GM21528 (cell line): ENCODE measurements at regions not wholly inside any gene's neighbourhood (a gene's known extent, or its start where the extent isn't known, plus 50 kb on each side); places are given as distances from the start of the nearest gene placed in this dataset.
"Not testable (repeated sequence)": the region's sequence is repeated elsewhere in the genome, so short reads cannot be mapped to it uniquely, and the experiment has no call there.

Source experiments
- ATAC-seq: cut with Tn5 transposase; IDR thresholded peaks from one replicate; pipeline ENCODE4 v1.9.1; 2021; ENCODE audit warnings: mild to moderate bottlenecking, moderate library complexity; ENCODE audit not compliant: unreplicated experiment, low FRiP score

DNA sequence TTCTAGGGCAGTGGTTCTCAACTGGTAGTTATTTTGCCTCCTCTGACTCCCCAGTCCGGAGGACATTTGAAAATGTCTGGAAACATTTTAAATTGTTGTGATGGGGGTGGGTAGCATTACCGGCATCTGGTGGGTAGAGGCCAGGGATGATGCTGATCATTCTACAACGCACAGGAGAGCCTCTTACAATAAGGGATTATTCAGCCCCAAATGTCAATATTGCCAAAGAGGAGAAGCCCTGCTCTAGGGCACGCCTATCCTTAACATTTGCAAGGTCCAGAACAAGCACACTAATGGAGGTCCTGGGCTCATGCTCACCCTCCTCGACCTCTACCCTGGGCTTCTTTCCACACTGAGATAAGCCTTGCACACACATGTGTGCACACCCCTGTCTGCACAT, 106.4 kb downstream of the MINAR1 start:
- ATAC-seq: no peak

DNA sequence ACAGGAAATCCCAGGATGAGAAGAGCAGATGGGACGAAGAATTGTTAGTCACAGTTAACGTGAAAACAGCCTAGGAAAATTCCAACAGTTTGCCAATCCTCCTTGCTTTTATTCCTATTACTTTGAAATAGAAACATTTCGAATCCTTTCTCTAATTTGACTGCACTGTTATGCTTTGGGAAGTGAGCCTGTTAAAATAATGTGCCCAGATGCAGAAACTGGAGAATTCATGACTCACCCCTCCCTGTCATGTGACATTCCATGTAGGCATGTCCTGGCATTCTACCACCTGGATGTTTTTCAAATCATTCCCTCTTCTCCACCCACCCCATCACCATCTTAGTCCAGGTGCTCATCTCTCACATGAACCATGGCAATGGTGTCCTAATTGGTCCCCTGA, 107.3 kb downstream of the MINAR1 start:
- ATAC-seq: no peak

DNA sequence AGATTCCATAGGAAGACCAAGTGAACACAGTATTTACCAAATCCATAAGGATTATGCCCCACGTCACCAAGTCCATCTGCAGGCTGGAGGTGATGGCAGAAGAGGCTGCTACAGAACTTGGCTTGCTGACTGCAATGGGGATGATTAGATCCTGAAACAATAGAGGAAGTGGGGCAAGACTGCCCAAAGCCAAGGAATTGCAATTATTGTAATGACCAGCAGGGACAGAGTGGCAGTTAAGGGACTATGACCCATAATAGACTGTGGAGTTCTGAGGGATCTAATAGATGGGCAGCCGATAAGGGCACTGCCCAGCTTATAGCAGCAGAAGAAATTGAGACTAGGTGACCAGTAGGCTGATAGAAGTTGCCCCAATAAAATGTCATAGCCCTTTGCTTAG, 108.4 kb downstream of the MINAR1 start:
- ATAC-seq: no peak

DNA sequence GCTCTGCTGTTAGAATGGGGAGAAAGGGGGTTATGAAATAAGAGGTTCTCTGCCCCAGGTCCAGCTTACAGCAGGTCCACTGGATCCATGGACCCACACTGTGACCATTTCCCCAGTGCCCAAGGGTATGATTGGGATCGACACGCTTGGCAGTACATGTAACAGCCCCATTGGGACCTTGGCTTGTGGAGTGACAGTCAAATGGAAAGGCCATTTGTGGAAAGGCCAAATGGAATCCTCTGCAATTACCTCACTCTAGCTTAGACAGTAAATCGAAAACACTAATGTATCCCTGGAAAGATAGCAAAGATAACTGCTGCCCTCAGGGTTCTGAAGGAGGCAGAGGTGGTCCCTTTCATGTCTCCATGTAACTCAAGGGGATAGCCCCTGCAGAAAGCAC, 109.1 kb downstream of the MINAR1 start:
- ATAC-seq: no peak

DNA sequence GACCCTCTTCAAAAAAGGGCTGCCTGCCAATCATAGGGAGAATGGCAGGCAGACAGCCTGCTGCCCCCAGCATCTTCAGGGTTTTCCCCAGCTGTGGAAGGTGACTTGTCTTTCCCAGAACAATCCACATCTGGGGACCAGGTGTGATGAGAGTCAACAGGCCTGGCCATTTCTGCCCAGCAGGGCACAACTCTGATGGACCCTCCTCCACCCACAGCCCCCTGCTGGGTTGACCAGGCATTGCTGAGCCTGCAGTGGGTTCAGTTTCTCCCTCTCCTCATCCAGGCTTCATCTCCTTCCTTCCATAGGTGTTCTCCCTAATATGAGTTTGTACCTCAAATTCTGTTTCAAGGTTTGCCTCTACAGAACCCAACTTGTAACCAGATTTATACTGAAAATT, 111.0 kb downstream of the MINAR1 start:
- no peak for ATAC-seq

DNA sequence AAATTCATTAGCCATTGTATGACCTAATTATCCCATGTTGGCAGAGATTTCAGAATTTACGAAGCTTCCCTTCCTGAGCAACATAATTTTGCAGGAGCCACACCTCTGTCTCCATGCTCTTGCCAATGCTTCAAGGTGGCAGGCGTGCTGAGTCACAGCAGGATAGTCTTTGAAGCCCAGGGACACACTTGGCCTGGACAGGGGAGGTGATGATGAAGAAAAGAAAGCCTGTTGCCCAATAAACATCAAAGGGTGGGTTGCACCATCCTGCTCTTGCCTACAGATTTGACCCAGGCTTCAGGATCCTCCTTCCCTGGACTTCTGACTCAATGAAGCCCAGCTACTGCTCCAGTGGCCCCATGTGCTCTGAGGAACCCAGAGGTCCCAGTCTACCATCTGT, 117.1 kb downstream of the MINAR1 start:
- ATAC-seq: no peak

DNA sequence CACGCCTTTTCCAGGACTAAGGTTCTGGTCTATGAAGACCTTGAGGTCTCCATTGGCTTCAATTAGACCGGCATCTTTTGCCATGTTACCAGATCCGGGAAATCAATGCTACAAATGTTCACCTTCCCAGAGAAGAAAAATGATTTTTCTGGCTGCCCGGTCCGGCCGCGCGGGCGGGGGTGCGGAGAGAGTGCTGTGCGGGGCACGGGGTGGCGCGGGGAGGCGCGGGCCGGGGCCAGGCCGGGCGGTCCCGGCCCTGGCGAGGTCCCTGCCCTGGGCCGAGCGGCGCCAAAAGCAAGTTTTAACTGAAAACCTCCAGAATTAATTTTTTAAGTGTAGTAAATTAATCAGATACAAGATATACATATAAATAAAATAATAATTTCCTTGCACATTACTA, 128.2 kb downstream of the MINAR1 start:
- ATAC-seq: no peak

DNA sequence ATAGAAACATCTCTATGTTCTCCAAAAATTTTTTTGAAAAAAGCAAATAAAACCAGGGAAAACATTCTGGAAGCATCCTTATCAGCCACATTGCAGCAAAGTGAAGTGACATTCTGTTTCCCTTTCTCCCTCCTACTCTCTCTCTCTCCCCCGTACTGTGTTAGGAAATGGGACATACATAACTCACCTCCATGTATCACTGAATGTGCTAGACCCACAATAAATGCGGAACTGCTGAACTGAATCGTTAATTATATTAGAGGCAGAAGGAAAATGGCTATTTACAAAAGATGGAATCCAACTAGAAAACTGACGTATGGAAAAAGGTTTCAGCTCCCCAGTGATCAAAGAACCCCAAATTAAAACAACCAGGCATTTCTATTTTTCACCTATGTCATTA, 129.8 kb downstream of the MINAR1 start:
- no peak for ATAC-seq

DNA sequence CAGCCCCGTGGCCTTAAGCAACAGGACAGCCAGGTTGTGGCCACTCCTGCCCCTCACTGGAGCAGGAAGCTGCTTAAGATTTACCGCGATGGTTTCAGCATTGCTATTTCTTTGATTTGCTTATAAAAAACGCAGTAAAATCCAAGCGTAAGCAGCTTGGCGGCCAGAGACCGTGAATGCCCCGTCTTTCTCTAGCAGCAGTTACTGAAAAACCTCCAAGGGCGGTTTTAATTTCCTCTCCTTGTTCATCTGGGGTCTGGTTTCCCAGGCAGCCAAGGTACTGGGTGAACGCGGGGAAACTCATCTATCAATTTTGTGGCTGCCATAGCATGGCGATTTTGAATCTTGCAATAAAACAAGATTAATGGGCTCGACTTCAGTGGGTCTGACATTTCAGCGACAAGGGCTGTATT, 130.3 kb downstream of the MINAR1 start:
- no peak for ATAC-seq

DNA sequence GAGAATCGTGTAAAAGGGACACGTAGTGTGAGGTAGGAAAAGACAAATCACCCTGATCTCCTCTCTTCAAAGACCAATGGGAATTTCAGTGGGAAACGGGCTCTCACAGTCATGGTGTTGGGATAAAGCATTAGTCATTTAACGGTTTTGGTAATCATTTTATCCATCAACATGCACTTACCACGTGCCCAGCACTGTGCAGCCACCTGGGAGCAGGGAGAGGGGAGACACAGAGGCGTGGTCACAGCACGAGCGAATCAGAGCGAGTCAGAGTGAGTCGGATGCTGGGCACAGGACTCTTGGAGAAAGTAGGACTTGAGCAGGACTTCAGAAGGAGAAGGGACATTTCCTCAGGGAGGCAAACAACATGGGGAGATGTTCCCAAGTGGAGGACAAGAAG, 130.8 kb downstream of the MINAR1 start:
- no peak for ATAC-seq

DNA sequence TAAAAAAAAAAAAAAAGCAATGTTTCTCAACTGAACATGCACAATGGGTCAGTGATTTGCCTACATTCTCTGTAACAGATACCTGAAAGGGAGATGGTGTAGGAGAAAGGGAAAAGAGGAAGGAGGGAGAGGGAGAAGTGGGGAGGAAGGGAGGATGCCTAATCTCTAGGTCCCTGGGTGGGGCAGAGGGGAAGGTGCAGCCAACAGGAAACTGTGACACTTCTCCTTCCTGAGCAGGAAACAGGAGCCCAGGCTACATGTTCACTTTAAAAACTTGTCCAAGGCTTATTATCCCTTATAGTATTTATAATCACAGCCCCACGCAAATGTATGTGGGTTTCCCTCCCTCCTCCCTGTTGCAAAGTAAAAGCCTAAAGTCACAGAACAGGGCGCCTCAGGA, 137.9 kb downstream of the MINAR1 start:
- ATAC-seq: no peak

DNA sequence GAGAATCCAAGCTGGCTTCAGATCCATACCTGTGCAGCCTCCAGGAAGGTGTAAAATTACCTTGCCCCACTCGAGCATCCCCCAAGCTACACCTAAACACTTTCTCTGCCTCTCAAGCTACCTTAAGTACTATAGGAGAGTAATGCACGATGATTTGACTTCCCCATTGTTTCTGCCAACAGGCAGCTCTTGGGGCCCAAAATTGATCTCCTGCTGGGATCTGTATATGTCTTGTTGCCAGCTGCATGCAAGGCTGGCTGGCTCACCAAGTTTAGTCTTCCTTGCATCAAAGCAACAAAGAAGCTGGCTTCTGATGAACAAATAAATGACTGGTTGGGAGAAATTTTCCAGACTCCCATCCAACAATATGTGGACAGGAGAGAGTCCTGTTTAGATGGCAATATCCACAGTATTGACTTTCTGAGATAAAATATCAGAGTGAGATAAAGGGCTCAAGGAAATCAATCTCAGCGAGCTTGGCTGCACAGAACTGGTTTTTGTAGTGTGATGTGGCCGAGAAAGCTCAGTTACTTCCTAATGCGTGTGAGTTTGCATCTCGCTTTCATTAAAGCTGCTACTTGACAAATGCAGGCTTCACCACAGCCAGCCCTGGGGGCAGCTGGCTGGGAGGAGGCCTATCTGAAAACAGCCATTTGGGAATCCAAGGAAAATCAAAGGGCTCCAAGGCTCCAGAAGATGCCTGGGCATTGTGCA, 140.7 kb downstream of the MINAR1 start:
- no peak for ATAC-seq

DNA sequence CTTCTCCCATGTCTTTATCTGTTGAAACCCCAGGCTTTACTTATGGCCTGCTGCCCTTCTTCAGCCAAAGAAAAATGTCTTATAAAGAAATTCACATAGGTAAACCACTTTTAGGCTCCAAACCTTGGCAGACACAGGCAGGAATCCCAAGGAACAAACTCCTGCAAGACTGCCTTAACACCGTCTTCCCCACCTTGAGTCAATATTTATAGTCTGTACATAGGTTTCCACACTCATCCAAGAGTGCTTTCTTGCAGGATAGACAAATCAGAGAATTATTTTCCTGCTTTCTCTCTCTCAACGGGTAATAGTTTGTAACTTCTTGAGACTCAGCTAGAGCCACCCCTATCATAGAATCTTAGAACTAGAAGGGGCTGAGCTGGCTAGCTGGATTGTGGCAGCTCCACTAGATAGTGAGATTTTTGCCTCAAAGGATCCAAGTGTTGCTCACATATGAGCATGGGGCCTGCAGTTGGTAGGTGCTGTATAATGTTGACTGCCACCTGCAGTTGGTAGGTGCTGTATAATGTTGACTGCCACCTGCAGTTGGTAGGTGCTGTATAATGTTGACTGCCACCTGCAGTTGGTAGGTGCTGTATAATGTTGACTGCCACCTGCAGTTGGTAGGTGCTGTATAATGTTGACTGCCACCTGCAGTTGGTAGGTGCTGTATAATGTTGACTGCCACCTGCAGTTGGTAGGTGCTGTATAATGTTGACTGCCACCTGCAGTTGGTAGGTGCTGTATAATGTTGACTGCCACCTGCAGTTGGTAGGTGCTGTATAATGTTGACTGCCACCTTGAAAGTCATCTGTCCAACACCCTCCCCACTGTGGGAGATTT, 142.5 kb downstream of the MINAR1 start:
- not testable (repeated sequence) for ATAC-seq

DNA sequence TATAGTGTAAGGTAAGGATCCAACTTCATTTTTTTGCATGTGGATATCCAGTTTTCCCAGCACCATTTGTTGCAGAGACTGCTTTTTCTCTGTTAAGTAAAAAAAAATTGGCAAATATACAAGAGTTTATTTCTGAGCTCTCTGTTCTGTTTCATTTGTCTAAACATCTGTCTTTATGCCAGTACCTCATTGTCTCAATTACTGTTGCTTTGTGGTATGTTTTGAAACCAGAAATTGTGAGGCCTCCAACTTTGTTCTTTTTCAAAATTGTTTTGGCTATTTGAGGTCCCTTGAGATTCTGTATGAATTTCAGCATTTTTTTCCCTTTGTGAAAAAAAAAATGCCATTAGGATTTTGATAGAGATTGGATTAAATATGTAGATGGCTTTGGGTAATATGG, 150.5 kb downstream of the MINAR1 start:
- no peak for ATAC-seq

DNA sequence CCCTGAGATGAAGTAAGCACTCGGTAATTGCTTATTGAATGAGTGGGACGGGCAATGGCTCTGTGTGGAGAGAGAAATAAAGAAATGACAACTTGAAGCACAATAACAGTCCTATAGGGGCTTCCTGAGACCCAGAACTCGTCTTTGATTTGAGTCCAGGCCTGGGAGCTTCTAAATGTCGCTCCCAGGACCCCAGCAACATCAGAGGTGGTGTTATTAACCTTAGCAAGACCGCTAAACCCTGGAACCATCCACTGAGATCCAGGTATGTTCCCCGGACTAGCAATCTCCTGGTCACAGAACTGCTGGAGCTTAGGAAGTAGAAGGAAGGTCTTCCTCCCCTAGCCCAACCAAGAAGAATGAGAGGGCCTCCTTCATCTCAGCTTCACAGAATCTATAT, 160.0 kb downstream of the MINAR1 start:
- ATAC-seq: no peak

DNA sequence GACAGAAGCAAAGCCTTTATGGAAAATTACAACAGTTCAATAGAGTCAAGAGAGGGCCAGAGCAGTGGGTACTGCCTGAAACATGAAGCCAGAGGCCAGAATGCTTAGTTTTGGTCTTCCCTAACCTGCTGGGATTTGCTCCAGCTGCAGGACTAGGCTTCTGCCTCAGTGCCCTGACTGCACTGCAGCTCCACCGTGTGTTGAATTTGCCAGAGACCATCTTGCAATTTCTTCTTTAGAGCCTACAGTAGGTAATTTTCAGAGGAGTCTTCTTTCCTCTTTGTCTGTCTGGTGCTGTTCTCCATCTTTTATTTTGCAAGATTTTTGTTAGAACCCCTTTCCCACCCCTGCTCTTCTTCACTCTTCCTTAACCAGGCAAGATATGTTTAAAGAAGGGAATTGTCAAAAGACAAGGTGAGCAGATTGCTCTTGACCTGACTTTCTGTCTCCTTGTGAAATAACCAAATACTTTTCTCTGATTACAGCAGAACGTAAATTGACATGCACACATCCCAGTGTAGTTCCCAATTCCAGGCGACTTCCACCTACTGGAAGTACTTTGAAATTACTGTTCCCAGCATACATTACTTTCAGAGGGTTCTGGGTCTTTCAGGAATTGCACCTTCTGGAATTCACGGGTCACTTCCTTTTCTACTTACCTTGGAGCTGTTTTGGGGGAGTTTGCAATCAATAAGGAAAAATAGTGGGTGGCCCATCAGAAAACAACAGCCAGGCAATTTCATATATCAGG, 161.2 kb downstream of the MINAR1 start:
- no peak for ATAC-seq

DNA sequence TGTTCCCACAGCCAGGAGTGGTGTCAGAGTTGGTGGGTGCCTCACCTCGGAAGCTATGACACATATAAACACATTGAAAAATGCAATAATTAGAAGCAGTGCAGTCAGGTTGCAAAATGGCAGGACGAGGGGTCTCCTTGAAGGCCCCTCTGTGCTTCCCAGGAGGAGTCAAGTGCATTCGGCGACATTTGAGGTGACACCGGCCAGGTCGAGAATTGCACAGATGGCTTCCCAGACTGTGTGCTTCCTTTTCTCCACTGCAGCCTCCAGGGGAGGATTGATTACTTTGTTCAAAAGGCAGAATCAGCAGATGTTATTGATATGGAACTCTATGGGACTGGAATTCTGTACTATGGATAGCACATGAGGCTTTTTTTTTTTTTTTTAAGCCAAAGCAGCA, 163.2 kb downstream of the MINAR1 start:
- ATAC-seq: no peak

DNA sequence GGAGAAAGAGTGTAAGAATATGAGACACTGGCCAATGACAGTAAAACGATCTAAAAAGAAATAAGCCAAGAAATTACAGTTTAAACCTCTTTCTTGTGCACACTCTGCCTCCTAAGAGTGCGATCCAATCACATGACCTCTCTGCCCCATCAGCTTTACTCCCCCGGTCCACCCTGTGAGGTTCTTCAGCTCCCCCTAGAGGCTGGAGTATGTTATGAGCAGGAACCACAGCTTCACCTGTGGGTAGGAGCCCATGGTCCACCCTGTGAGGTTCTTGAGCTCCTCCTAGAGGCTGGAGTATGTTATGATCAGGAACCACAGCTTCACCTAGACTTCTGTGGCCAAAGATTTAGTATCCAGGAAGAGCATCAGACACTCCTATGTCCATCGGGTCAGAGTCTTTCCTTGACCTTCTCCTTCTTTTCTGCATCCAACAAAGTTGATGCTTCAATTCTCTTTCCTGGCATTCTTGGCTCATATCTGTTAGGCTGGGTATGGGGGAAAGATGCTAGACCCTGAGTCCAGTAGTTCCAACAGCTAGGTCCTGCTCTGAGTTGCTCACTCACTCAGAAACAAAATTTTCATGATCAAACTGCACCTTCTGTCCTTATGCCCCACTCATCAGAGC, 164.0 kb downstream of the MINAR1 start:
- ATAC-seq: peak; percentile 97

DNA sequence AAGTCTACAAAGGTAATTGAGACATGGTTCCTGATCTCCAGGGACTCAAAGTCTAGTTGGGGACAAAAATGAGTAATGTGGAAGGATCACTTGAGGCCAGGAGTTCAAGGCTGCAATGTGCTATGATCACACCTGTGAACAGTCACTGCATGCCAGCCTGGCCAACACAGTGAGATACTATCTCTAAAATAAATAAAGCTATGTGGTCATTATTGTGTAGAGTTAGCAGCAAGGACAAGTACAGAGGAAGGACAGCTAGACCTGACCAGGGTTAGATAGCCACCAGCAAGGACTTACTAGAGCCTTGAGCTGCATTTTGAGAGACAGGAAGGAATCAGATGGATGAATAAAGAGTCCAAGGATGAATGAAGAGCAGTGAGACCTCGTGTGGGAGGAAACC, 166.5 kb downstream of the MINAR1 start:
- no peak for ATAC-seq

DNA sequence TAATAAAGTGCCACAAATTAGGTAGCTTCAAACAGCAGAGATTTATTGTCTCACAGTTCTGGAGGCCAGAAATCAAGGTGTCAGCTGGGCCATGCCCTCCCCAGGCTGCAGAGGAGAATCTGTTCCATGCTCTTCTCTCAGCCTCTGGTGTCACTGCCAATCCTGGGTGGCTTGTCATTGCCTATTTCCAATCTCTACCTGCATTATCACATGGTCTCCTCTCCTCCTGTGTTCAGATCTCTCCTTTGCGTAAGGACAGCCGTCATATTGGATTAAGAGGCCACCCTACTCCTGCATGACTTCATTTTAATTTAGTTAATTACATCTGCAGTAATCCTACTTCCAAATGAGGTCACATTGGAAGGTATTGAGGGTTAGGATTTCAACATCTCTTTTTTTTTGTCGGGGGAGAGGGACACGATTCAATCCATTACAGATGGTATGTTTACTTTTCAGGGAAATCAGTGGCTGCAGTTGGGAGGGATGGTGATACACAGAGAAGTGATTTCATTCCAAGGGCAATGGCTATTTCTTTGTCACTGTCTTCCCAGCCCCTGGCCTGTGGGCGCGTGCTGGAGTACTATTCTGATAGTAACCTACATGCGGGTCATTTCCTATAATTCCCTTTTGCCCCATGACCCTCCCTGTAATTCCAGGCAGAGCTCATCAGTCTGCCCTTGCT, 169.4 kb downstream of the MINAR1 start:
- ATAC-seq: no peak
